ENCODE measurements at regions not wholly inside any gene's neighbourhood (a gene's known extent, or its start where the extent isn't known, plus 50 kb on each side); places are given as distances from the start of the nearest gene placed in this dataset.

- peaks cover 6% of the 10 kb centered on the region; the same call in 1 of the 2 replicates for H3K4me1 ChIP-seq (ENCODE audit: insufficient read depth, low read length)
- H3K36me3 ChIP-seq (ENCODE audit: insufficient read depth, low read depth, low read length): no peaks in the 10 kb centered on the region
- no peak overlapping the region for H3K9ac ChIP-seq (ENCODE audit: low read depth, low read length)
- no peak overlapping the region for H3K27ac ChIP-seq (ENCODE audit: low read length)
- H3K4me3 ChIP-seq (ENCODE audit: low read length): no peak overlapping the region
- H3K9me3 ChIP-seq (ENCODE audit: insufficient read depth, low read depth, low read length): peaks cover 3% of the 10 kb centered on the region; the same call in 1 of the 2 replicates
- no peaks in the 10 kb centered on the region for H3K27me3 ChIP-seq (ENCODE audit: insufficient read depth, low read length)
Measured at GRCh38 chr5:174839196-174839595, 114.8 kb downstream of the MSX2 start.

- Histone ChIP-seq H3K9me3 (ENCODE audit: insufficient read depth, low read depth, low read length) (peaks cover 3% of the 10 kb centered on the region; the same call in 1 of the 2 replicates), H3K4me1 (ENCODE audit: insufficient read depth, low read length) (peaks cover 5% of the 10 kb centered on the region; the same call in 1 of the 2 replicates), H3K27me3 (ENCODE audit: insufficient read depth, low read length) (no peaks in the 10 kb centered on the region), H3K27ac (ENCODE audit: low read length) (no peak overlapping the region), H3K36me3 (ENCODE audit: insufficient read depth, low read depth, low read length) (no peaks in the 10 kb centered on the region), H3K4me3 (ENCODE audit: low read length) (no peak overlapping the region), H3K9ac (ENCODE audit: low read depth, low read length) (no peak overlapping the region)
Measured at GRCh38 chr5:174837919-174838902, 113.8 kb downstream of the MSX2 start.

- Histone ChIP-seq H3K27me3 (ENCODE audit: insufficient read depth, low read length) (no peaks in the 10 kb centered on the region), H3K36me3 (ENCODE audit: insufficient read depth, low read depth, low read length) (no peaks in the 10 kb centered on the region), H3K27ac (ENCODE audit: low read length) (no peak overlapping the region), H3K9ac (ENCODE audit: low read depth, low read length) (no peak overlapping the region), H3K4me1 (ENCODE audit: insufficient read depth, low read length) (no peaks in the 10 kb centered on the region), H3K9me3 (ENCODE audit: insufficient read depth, low read depth, low read length) (peaks cover 3% of the 10 kb centered on the region; the same call in 1 of the 2 replicates), H3K4me3 (ENCODE audit: low read length) (no peak overlapping the region)
Measured at GRCh38 chr5:174834081-174834480, 109.7 kb downstream of the MSX2 start.

- no peaks in the 10 kb centered on the region for H3K4me1 ChIP-seq (ENCODE audit: insufficient read depth, low read length)
- H3K4me3 ChIP-seq (ENCODE audit: low read length): no peak overlapping the region
- no peak overlapping the region for H3K27ac ChIP-seq (ENCODE audit: low read length)
- no peaks in the 10 kb centered on the region for H3K36me3 ChIP-seq (ENCODE audit: insufficient read depth, low read depth, low read length)
- H3K9me3 ChIP-seq (ENCODE audit: insufficient read depth, low read depth, low read length): peaks cover 3% of the 10 kb centered on the region; the same call in 1 of the 2 replicates
- H3K9ac ChIP-seq (ENCODE audit: low read depth, low read length): no peak overlapping the region
- no peaks in the 10 kb centered on the region for H3K27me3 ChIP-seq (ENCODE audit: insufficient read depth, low read length)
Measured at GRCh38 chr5:174832811-174833210, 108.4 kb downstream of the MSX2 start.

GRCh38 chr5:174832025-174832424, 107.6 kb downstream of the MSX2 start:
- H3K4me3 ChIP-seq (ENCODE audit: low read length): no peak overlapping the region
- H3K36me3 ChIP-seq (ENCODE audit: insufficient read depth, low read depth, low read length): no peaks in the 10 kb centered on the region
- H3K27ac ChIP-seq (ENCODE audit: low read length): no peak overlapping the region
- H3K9me3 ChIP-seq (ENCODE audit: insufficient read depth, low read depth, low read length): peaks cover 3% of the 10 kb centered on the region; the same call in 1 of the 2 replicates
- H3K27me3 ChIP-seq (ENCODE audit: insufficient read depth, low read length): no peaks in the 10 kb centered on the region
- no peaks in the 10 kb centered on the region for H3K4me1 ChIP-seq (ENCODE audit: insufficient read depth, low read length)
- H3K9ac ChIP-seq (ENCODE audit: low read depth, low read length): no peak overlapping the region

- Histone ChIP-seq H3K9me3 (ENCODE audit: insufficient read depth, low read depth, low read length) (no peaks in the 10 kb centered on the region), H3K4me1 (ENCODE audit: insufficient read depth, low read length) (no peaks in the 10 kb centered on the region), H3K9ac (ENCODE audit: low read depth, low read length) (no peak overlapping the region), H3K27me3 (ENCODE audit: insufficient read depth, low read length) (no peaks in the 10 kb centered on the region), H3K4me3 (ENCODE audit: low read length) (no peak overlapping the region), H3K27ac (ENCODE audit: low read length) (no peak overlapping the region), H3K36me3 (ENCODE audit: insufficient read depth, low read depth, low read length) (no peaks in the 10 kb centered on the region)
Measured at GRCh38 chr5:174831031-174831660, 106.8 kb downstream of the MSX2 start.

- no peak overlapping the region for H3K9ac ChIP-seq (ENCODE audit: low read depth, low read length)
- no peak overlapping the region for H3K27ac ChIP-seq (ENCODE audit: low read length)
- no peaks in the 10 kb centered on the region for H3K4me1 ChIP-seq (ENCODE audit: insufficient read depth, low read length)
Measured at GRCh38 chr5:174829511-174829864, 105.1 kb downstream of the MSX2 start.

GRCh38 chr5:174828804-174829510, 104.6 kb downstream of the MSX2 start:
- Histone ChIP-seq H3K4me1 (ENCODE audit: insufficient read depth, low read length) (no peaks in the 10 kb centered on the region), H3K9ac (ENCODE audit: low read depth, low read length) (no peak overlapping the region), H3K9me3 (ENCODE audit: insufficient read depth, low read depth, low read length) (no peaks in the 10 kb centered on the region), H3K27ac (ENCODE audit: low read length) (no peak overlapping the region), H3K27me3 (ENCODE audit: insufficient read depth, low read length) (no peaks in the 10 kb centered on the region), H3K36me3 (ENCODE audit: insufficient read depth, low read depth, low read length) (no peaks in the 10 kb centered on the region), H3K4me3 (ENCODE audit: low read length) (no peak overlapping the region)

More at GRCh38 chr5:174829511-174829864, 105.1 kb downstream of the MSX2 start:
- H3K4me3 ChIP-seq (ENCODE audit: low read length): no peak overlapping the region
- no peaks in the 10 kb centered on the region for H3K9me3 ChIP-seq (ENCODE audit: insufficient read depth, low read depth, low read length)
- no peaks in the 10 kb centered on the region for H3K27me3 ChIP-seq (ENCODE audit: insufficient read depth, low read length)
- H3K36me3 ChIP-seq (ENCODE audit: insufficient read depth, low read depth, low read length): no peaks in the 10 kb centered on the region

- H3K27ac ChIP-seq (ENCODE audit: low read length): no peak overlapping the region
- no peak overlapping the region for H3K9ac ChIP-seq (ENCODE audit: low read depth, low read length)
- H3K27me3 ChIP-seq (ENCODE audit: insufficient read depth, low read length): no peaks in the 10 kb centered on the region
- H3K4me3 ChIP-seq (ENCODE audit: low read length): no peak overlapping the region
- no peaks in the 10 kb centered on the region for H3K36me3 ChIP-seq (ENCODE audit: insufficient read depth, low read depth, low read length)
- H3K4me1 ChIP-seq (ENCODE audit: insufficient read depth, low read length): no peaks in the 10 kb centered on the region
- no peaks in the 10 kb centered on the region for H3K9me3 ChIP-seq (ENCODE audit: insufficient read depth, low read depth, low read length)
Measured at GRCh38 chr5:174827558-174827957, 103.2 kb downstream of the MSX2 start.

- Histone ChIP-seq H3K27ac (ENCODE audit: low read length) (no peak overlapping the region), H3K4me3 (ENCODE audit: low read length) (no peak overlapping the region), H3K9ac (ENCODE audit: low read depth, low read length) (no peak overlapping the region), H3K36me3 (ENCODE audit: insufficient read depth, low read depth, low read length) (no peaks in the 10 kb centered on the region), H3K4me1 (ENCODE audit: insufficient read depth, low read length) (no peaks in the 10 kb centered on the region), H3K9me3 (ENCODE audit: insufficient read depth, low read depth, low read length) (no peaks in the 10 kb centered on the region), H3K27me3 (ENCODE audit: insufficient read depth, low read length) (no peaks in the 10 kb centered on the region)
Measured at GRCh38 chr5:174825587-174825986, 101.2 kb downstream of the MSX2 start.

GRCh38 chr5:174818430-174818829, 94.0 kb downstream of the MSX2 start:
- no peaks in the 10 kb centered on the region for H3K36me3 ChIP-seq (ENCODE audit: insufficient read depth, low read depth, low read length)
- no peak overlapping the region for H3K4me3 ChIP-seq (ENCODE audit: low read length)
- no peak overlapping the region for H3K27ac ChIP-seq (ENCODE audit: low read length)
- no peak overlapping the region for H3K9ac ChIP-seq (ENCODE audit: low read depth, low read length)
- no peaks in the 10 kb centered on the region for H3K27me3 ChIP-seq (ENCODE audit: insufficient read depth, low read length)
- H3K9me3 ChIP-seq (ENCODE audit: insufficient read depth, low read depth, low read length): no peaks in the 10 kb centered on the region
- H3K4me1 ChIP-seq (ENCODE audit: insufficient read depth, low read length): no peaks in the 10 kb centered on the region
